Endothelial cell of umbilical vein (primary cell): ENCODE measurements at regions not wholly inside any gene's neighbourhood (a gene's known extent, or its start where the extent isn't known, plus 50 kb on each side); places are given as distances from the start of the nearest gene placed in this dataset.

Experiments used
- BruUV-seq: library from RNA; stranded (reverse); fragments of 400-500 nt; replicated peaks from 2 replicates; lab custom pipeline; 2021; lab: Mats Ljungman, UMichigan
- CTCF ChIA-PET: fragments of 300-600, 350-600 bp; sonication (Branson Sonifier 250); formaldehyde crosslinking; loops from one replicate; lab custom pipeline; 2021; ENCODE audit warnings: antibody characterized with exemption, inconsistent platforms; lab: Charles Lee
- POLR2A ChIA-PET: fragments of 300-600, 350-600 bp; sonication (Branson Sonifier 250); formaldehyde crosslinking; loops from one replicate; lab custom pipeline; 2021; ENCODE audit warnings: antibody characterized with exemption, inconsistent platforms; lab: Charles Lee
- DNase-seq: peaks from one replicate; pipeline ENCODE4 v3.0.0-alpha.2; 2011; ENCODE audit warnings: low read depth, low spot score
- FAIRE-seq: peaks from 2 replicates; lab custom pipeline; 2011; peaks lifted over from hg19 to GRCh38; lab: Jason Lieb, UNC
- H2AFZ ChIP-seq: 2 replicates; pipeline ENCODE4 v1.6.0; 2012; ENCODE audit warnings: low read depth, low read length, control low read depth, inconsistent platforms
- H3K27ac ChIP-seq: 2 replicates; pipeline ENCODE4 v1.5.1; 2011; ENCODE audit warnings: low read depth, mild to moderate bottlenecking, control low read depth, low read length, moderate library complexity; ENCODE audit not compliant: insufficient read depth
- H3K27me3 ChIP-seq, 2 experiments: 2 replicates each; pipeline versions ENCODE4 v1.6.0 to v1.6.1; 2011; ENCODE audit warnings: low read length in 2 of 2, mixed read lengths in 1 of 2; ENCODE audit not compliant: control insufficient read depth in 2 of 2, insufficient read depth in 2 of 2
- H3K36me3 ChIP-seq, 2 experiments: 2 replicates in 1 of 2; 3 replicates in 1 of 2; pipeline ENCODE4 v1.5.1; 2011; ENCODE audit warnings: low read length in 2 of 2, mild to moderate bottlenecking in 1 of 2, moderate library complexity in 1 of 2; ENCODE audit not compliant: control insufficient read depth in 2 of 2, insufficient read depth in 2 of 2; ENCODE audit errors: extremely low read depth in 1 of 2
- H3K4me1 ChIP-seq: 3 replicates; pipeline ENCODE4 v1.5.1; 2011; ENCODE audit warnings: mild to moderate bottlenecking, low read length; ENCODE audit not compliant: control insufficient read depth, insufficient read depth; ENCODE audit errors: extremely low read depth
- H3K4me2 ChIP-seq: 2 replicates; pipeline ENCODE4 v1.6.1; 2011; ENCODE audit warnings: low read length, control low read depth, mixed read lengths; ENCODE audit not compliant: insufficient read depth
- H3K4me3 ChIP-seq, 3 experiments: fragments of 200-600 bp in 1 of 3; sonication (generic), shearing (Covaris generic) in 1 of 3; replicated peaks in 1 of 3; 2 replicates each; pipeline ENCODE4 v1.5.1; 2011 to 2016; ENCODE audit warnings: control low read depth in 3 of 3, low read length in 3 of 3, mild to moderate bottlenecking in 2 of 3, inconsistent platforms in 1 of 3, low read depth in 1 of 3, moderate library complexity in 1 of 3; ENCODE audit not compliant: insufficient read depth in 1 of 3
- H3K79me2 ChIP-seq: 2 replicates; pipeline ENCODE4 v1.6.0; 2012; ENCODE audit warnings: low read length, inconsistent platforms; ENCODE audit not compliant: control insufficient read depth, insufficient read depth
- H3K9ac ChIP-seq: replicated peaks from 2 replicates; pipeline ENCODE3; 2011; ENCODE audit warnings: low read length, control low read depth; ENCODE audit not compliant: insufficient read depth; ENCODE audit errors: extremely low read depth
- H3K9me1 ChIP-seq: replicated peaks from 3 replicates; pipeline ENCODE4 v1.6.0; 2011; ENCODE audit warnings: mild to moderate bottlenecking, low read length; ENCODE audit not compliant: control insufficient read depth, insufficient read depth; ENCODE audit errors: extremely low read depth
- H3K9me3 ChIP-seq: replicated peaks from 2 replicates; pipeline ENCODE4 v1.5.1; 2012; ENCODE audit warnings: low read length, inconsistent platforms; ENCODE audit not compliant: control insufficient read depth, insufficient read depth
- H4K20me1 ChIP-seq: replicated peaks from 2 replicates; pipeline ENCODE3; 2011; ENCODE audit warnings: mild to moderate bottlenecking, low read length; ENCODE audit not compliant: control insufficient read depth, insufficient read depth; ENCODE audit errors: extremely low read depth
- EZH2 ChIP-seq: IDR thresholded peaks from 2 replicates; pipeline ENCODE4 v1.6.1; 2012; ENCODE audit warnings: borderline replicate concordance, low read depth, mild to moderate bottlenecking, moderate library complexity, low read length, inconsistent platforms; ENCODE audit not compliant: severe bottlenecking
- FOS ChIP-seq: IDR thresholded peaks from 2 replicates; pipeline ENCODE4 v1.6.1; 2011; ENCODE audit warnings: mild to moderate bottlenecking, low read length, moderate library complexity, borderline replicate concordance; ENCODE audit not compliant: insufficient read depth
- GATA2 ChIP-seq: IDR thresholded peaks from 2 replicates; pipeline ENCODE4 v1.7.0; 2011; ENCODE audit warnings: low read depth, mild to moderate bottlenecking, moderate library complexity, mixed read lengths, low read length; ENCODE audit not compliant: insufficient read length, insufficient read depth
- MYC ChIP-seq: IDR thresholded peaks from one replicate; pipeline ENCODE4 v1.6.1; 2011; ENCODE audit warnings: mild to moderate bottlenecking, low read depth, low read length
- POLR2A ChIP-seq: IDR thresholded peaks from 2 replicates; pipeline ENCODE4 v1.6.1; 2012; ENCODE audit warnings: low read depth, mild to moderate bottlenecking, control low read depth, low read length
- POLR2AphosphoS5 ChIP-seq: IDR thresholded peaks from 2 replicates; pipeline ENCODE4 v1.6.1; 2012; ENCODE audit warnings: low read depth, mild to moderate bottlenecking, control low read depth, low read length, moderate library complexity; ENCODE audit not compliant: insufficient read depth
- dilution Hi-C: fragments of 300-500 bp; cut with MboI; formaldehyde crosslinking; loops from one replicate; pipeline ENCODE4 v1.15.0; 2019; ENCODE audit warnings: low sequenced_read_pairs; ENCODE audit not compliant: extremely low pct_ligation_motif_present
- intact Hi-C: fragments of 100-400 bp; cut with micrococcal nuclease; formaldehyde crosslinking; loops from one replicate; pipeline ENCODE4 v1.10.0; 2022
- TF ChIP-seq, protein P1 (sequence below), 2 donors: IDR thresholded peaks; 1 replicate in 1 of 2; 2 replicates in 1 of 2; pipeline ENCODE4 v1.5.1; 2011; ENCODE audit warnings: low read length in 2 of 2, mild to moderate bottlenecking in 2 of 2, moderate library complexity in 2 of 2, control low read depth in 1 of 2, inconsistent platforms in 1 of 2, low read depth in 1 of 2; ENCODE audit not compliant: insufficient read depth in 1 of 2; ENCODE audit errors: extremely low read depth in 1 of 2
- TF ChIP-seq, protein P2 (sequence below): IDR thresholded peaks from 2 replicates; pipeline ENCODE4 v1.6.1; 2011; ENCODE audit not compliant: insufficient read depth, insufficient read length

DNA sequence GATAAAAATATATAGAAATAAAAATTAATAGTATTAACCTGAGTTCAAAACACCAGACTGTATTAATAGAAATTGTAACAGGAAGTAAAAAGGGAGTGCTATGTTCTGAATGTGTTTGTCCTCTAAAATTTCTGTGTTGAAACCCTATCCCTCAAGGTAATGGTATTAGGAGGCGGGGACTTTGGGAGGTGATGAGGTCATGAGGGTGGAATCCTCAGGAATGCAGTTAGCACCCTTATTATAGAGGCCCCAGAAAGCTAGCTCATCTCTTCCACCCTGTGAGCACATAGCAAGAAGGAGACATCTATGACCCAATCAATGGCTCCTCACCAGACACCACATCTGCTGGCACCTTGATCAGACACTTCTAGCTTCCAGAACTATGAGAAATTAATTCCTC, 124.5 kb downstream of the CMPK2 start:
- intact Hi-C loops (no loop called here), dilution Hi-C loops (no loop called here)
- Histone ChIP-seq H2AFZ (no peak overlapping the region), H3K4me3 (no peak overlapping the region), H3K79me2 (no peaks in the 10 kb centered on the region), H3K9me3 (no peaks in the 10 kb centered on the region), H3K9me1 (no peaks in the 10 kb centered on the region), H3K4me2 (no peak overlapping the region), H3K4me1 (no peaks in the 10 kb centered on the region), H4K20me1 (no peaks in the 10 kb centered on the region), H3K27me3 (no peaks in the 10 kb centered on the region), H3K27ac (no peak overlapping the region), H3K9ac (no peak overlapping the region), H3K36me3 (no peaks in the 10 kb centered on the region)
- no peak for DNase-seq
- no peak for FAIRE-seq
- TF ChIP-seq, protein P1, sequence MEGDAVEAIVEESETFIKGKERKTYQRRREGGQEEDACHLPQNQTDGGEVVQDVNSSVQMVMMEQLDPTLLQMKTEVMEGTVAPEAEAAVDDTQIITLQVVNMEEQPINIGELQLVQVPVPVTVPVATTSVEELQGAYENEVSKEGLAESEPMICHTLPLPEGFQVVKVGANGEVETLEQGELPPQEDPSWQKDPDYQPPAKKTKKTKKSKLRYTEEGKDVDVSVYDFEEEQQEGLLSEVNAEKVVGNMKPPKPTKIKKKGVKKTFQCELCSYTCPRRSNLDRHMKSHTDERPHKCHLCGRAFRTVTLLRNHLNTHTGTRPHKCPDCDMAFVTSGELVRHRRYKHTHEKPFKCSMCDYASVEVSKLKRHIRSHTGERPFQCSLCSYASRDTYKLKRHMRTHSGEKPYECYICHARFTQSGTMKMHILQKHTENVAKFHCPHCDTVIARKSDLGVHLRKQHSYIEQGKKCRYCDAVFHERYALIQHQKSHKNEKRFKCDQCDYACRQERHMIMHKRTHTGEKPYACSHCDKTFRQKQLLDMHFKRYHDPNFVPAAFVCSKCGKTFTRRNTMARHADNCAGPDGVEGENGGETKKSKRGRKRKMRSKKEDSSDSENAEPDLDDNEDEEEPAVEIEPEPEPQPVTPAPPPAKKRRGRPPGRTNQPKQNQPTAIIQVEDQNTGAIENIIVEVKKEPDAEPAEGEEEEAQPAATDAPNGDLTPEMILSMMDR (IDR thresholded peaks at IDR 0.05; ENCODE audit: extremely low read depth in 1 of 2, insufficient read depth in 1 of 2, low read depth in 1 of 2, low read length in 2 of 2): no peak
- ChIA-PET CTCF (no interaction called here), POLR2A (no interaction called here)
- no TSS peak for BruUV-seq

DNA sequence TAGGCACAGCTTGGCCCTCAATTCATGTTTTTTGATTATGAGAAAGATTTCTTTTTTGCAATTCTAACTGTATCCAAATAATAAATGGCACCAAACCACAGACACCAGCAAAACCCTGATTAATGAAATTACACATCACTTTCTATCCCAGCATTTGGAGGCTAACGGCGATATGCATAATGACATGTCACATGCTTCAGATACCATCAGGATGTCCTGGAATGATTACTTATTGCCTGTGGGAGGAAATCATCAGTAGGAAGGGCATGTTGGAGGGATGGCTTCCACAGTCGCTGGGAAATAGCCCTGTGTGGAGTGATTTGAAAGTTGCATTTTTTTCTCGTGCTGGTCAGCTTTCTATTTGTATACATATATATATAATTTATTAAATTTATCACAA, 121.7 kb downstream of the CMPK2 start:
- ChIA-PET CTCF (no interaction called here), POLR2A (no interaction called here)
- H3K9me3 ChIP-seq: no peaks in the 10 kb centered on the region
- no TSS peak for BruUV-seq
- H3K79me2 ChIP-seq: no peaks in the 10 kb centered on the region
- H2AFZ ChIP-seq: no peak overlapping the region
- no peak overlapping the region for H3K4me3 ChIP-seq
- H3K4me2 ChIP-seq: no peak overlapping the region
- TF ChIP-seq, protein P2, sequence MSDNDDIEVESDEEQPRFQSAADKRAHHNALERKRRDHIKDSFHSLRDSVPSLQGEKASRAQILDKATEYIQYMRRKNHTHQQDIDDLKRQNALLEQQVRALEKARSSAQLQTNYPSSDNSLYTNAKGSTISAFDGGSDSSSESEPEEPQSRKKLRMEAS: no peak
- TF ChIP-seq MYC: no peak
- no peak for TF ChIP-seq POLR2A
- no peak for TF ChIP-seq EZH2
- no peak for TF ChIP-seq POLR2AphosphoS5
- no peak for TF ChIP-seq FOS
- TF ChIP-seq, protein P1 (IDR thresholded peaks at IDR 0.05; ENCODE audit: extremely low read depth in 1 of 2, insufficient read depth in 1 of 2, low read depth in 1 of 2, low read length in 2 of 2): no peak
- TF ChIP-seq GATA2: no peak
- H3K9ac ChIP-seq: no peak overlapping the region
- H3K9me1 ChIP-seq: no peaks in the 10 kb centered on the region
- H4K20me1 ChIP-seq: no peaks in the 10 kb centered on the region
- H3K4me1 ChIP-seq: no peaks in the 10 kb centered on the region
- DNase-seq (no peak), FAIRE-seq (no peak)
- no peaks in the 10 kb centered on the region for H3K27me3 ChIP-seq
- H3K27ac ChIP-seq: no peak overlapping the region
- no peaks in the 10 kb centered on the region for H3K36me3 ChIP-seq
- dilution Hi-C loops (no loop called here), intact Hi-C loops (no loop called here)
